ENCODE measurements at regions not wholly inside any gene's neighbourhood (a gene's known extent, or its start where the extent isn't known, plus 50 kb on each side); places are given as distances from the start of the nearest gene placed in this dataset.

- no peaks in the 10 kb centered on the region for H3K27me3 ChIP-seq (ENCODE audit: low read depth)
- DNase-seq (ENCODE audit: low spot score in 2 of 2): no peak
- no peaks in the 10 kb centered on the region for H3K4me1 ChIP-seq
- H3K36me3 ChIP-seq (replicated peaks): no peaks in the 10 kb centered on the region
- in situ Hi-C loops (cut with MboI; ENCODE audit: low sequenced_read_pairs): no loop called here
- H3K9me3 ChIP-seq: no peaks in the 10 kb centered on the region
- H3K4me3 ChIP-seq: no peak overlapping the region
Measured at GRCh38 chr13:107348925-107349324, 781.0 kb upstream of the ARGLU1 start.

GRCh38 chr13:107348471-107348870, 780.5 kb upstream of the ARGLU1 start:
- in situ Hi-C loops (cut with MboI; ENCODE audit: low sequenced_read_pairs): no loop called here
- no peak overlapping the region for H3K4me3 ChIP-seq
- DNase-seq (ENCODE audit: low spot score in 2 of 2): no peak
- H3K36me3 ChIP-seq (replicated peaks): no peaks in the 10 kb centered on the region
- no peaks in the 10 kb centered on the region for H3K27me3 ChIP-seq (ENCODE audit: low read depth)
- no peaks in the 10 kb centered on the region for H3K9me3 ChIP-seq
- H3K4me1 ChIP-seq: no peaks in the 10 kb centered on the region

GRCh38 chr13:107347641-107348369, 779.9 kb upstream of the ARGLU1 start:
- Histone ChIP-seq H3K36me3 (replicated peaks) (no peaks in the 10 kb centered on the region), H3K4me3 (no peak overlapping the region), H3K27me3 (ENCODE audit: low read depth) (no peaks in the 10 kb centered on the region), H3K4me1 (no peaks in the 10 kb centered on the region), H3K9me3 (no peaks in the 10 kb centered on the region)
- DNase-seq (ENCODE audit: low spot score in 2 of 2): no peak
- in situ Hi-C loops (cut with MboI; ENCODE audit: low sequenced_read_pairs): no loop called here

- H3K4me1 ChIP-seq: no peaks in the 10 kb centered on the region
- DNase-seq (ENCODE audit: low spot score in 2 of 2): no peak
- in situ Hi-C loops (cut with MboI; ENCODE audit: low sequenced_read_pairs): no loop called here
Measured at GRCh38 chr13:107342747-107343146, 774.8 kb upstream of the ARGLU1 start.

GRCh38 chr13:107339209-107339608, 771.3 kb upstream of the ARGLU1 start:
- no peak for DNase-seq (ENCODE audit: low spot score in 2 of 2)
- Histone ChIP-seq H3K36me3 (replicated peaks) (no peaks in the 10 kb centered on the region), H3K4me3 (no peak overlapping the region), H3K4me1 (no peaks in the 10 kb centered on the region), H3K9me3 (no peaks in the 10 kb centered on the region), H3K27me3 (ENCODE audit: low read depth) (no peaks in the 10 kb centered on the region)
- in situ Hi-C loops (cut with MboI; ENCODE audit: low sequenced_read_pairs): no loop called here

More at GRCh38 chr13:107342747-107343146, 774.8 kb upstream of the ARGLU1 start:
- H3K9me3 ChIP-seq: no peaks in the 10 kb centered on the region
- H3K27me3 ChIP-seq (ENCODE audit: low read depth): no peaks in the 10 kb centered on the region
- no peaks in the 10 kb centered on the region for H3K36me3 ChIP-seq (replicated peaks)
- no peak overlapping the region for H3K4me3 ChIP-seq

GRCh38 chr13:107332188-107332587, 764.3 kb upstream of the ARGLU1 start:
- Histone ChIP-seq H3K27me3 (ENCODE audit: low read depth) (no peaks in the 10 kb centered on the region), H3K36me3 (replicated peaks) (no peaks in the 10 kb centered on the region), H3K4me1 (no peaks in the 10 kb centered on the region), H3K4me3 (no peak overlapping the region), H3K9me3 (no peaks in the 10 kb centered on the region)
- DNase-seq (ENCODE audit: low spot score in 2 of 2): no peak
- in situ Hi-C loops (cut with MboI; ENCODE audit: low sequenced_read_pairs): no loop called here

GRCh38 chr13:107331359-107331758, 763.4 kb upstream of the ARGLU1 start:
- Histone ChIP-seq H3K4me1 (no peaks in the 10 kb centered on the region), H3K36me3 (replicated peaks) (no peaks in the 10 kb centered on the region), H3K4me3 (no peak overlapping the region), H3K9me3 (no peaks in the 10 kb centered on the region), H3K27me3 (ENCODE audit: low read depth) (no peaks in the 10 kb centered on the region)
- in situ Hi-C loops (cut with MboI; ENCODE audit: low sequenced_read_pairs): no loop called here
- DNase-seq (ENCODE audit: low spot score in 2 of 2): no peak

GRCh38 chr13:107330484-107330883, 762.5 kb upstream of the ARGLU1 start:
- in situ Hi-C loops (cut with MboI; ENCODE audit: low sequenced_read_pairs): no loop called here
- no peaks in the 10 kb centered on the region for H3K4me1 ChIP-seq
- no peaks in the 10 kb centered on the region for H3K36me3 ChIP-seq (replicated peaks)
- no peaks in the 10 kb centered on the region for H3K9me3 ChIP-seq
- no peak for DNase-seq (ENCODE audit: low spot score in 2 of 2)
- H3K4me3 ChIP-seq: no peak overlapping the region
- no peaks in the 10 kb centered on the region for H3K27me3 ChIP-seq (ENCODE audit: low read depth)

GRCh38 chr13:107329991-107330390, 762.1 kb upstream of the ARGLU1 start:
- Histone ChIP-seq H3K27me3 (ENCODE audit: low read depth) (no peaks in the 10 kb centered on the region), H3K4me1 (no peaks in the 10 kb centered on the region), H3K36me3 (replicated peaks) (no peaks in the 10 kb centered on the region), H3K9me3 (no peaks in the 10 kb centered on the region), H3K4me3 (no peak overlapping the region)
- DNase-seq (ENCODE audit: low spot score in 2 of 2): no peak
- in situ Hi-C loops (cut with MboI; ENCODE audit: low sequenced_read_pairs): no loop called here

- Histone ChIP-seq H3K4me1 (no peaks in the 10 kb centered on the region), H3K4me3 (no peak overlapping the region), H3K36me3 (replicated peaks) (no peaks in the 10 kb centered on the region), H3K9me3 (no peaks in the 10 kb centered on the region), H3K27me3 (ENCODE audit: low read depth) (no peaks in the 10 kb centered on the region)
- in situ Hi-C loops (cut with MboI; ENCODE audit: low sequenced_read_pairs): no loop called here
- no peak for DNase-seq (ENCODE audit: low spot score in 2 of 2)
Measured at GRCh38 chr13:107324416-107325204, 756.7 kb upstream of the ARGLU1 start.

GRCh38 chr13:107322228-107322627, 754.3 kb upstream of the ARGLU1 start:
- DNase-seq (ENCODE audit: low spot score in 2 of 2): no peak
- Histone ChIP-seq H3K4me1 (no peaks in the 10 kb centered on the region), H3K36me3 (replicated peaks) (no peaks in the 10 kb centered on the region), H3K27me3 (ENCODE audit: low read depth) (no peaks in the 10 kb centered on the region), H3K4me3 (no peak overlapping the region), H3K9me3 (no peaks in the 10 kb centered on the region)
- in situ Hi-C loops (cut with MboI; ENCODE audit: low sequenced_read_pairs): no loop called here

GRCh38 chr13:107305178-107305577, 737.2 kb upstream of the ARGLU1 start:
- no peaks in the 10 kb centered on the region for H3K27me3 ChIP-seq (ENCODE audit: low read depth)
- H3K4me1 ChIP-seq: no peaks in the 10 kb centered on the region
- in situ Hi-C loops (cut with MboI; ENCODE audit: low sequenced_read_pairs): no loop called here
- DNase-seq (ENCODE audit: low spot score in 2 of 2): no peak
- no peaks in the 10 kb centered on the region for H3K9me3 ChIP-seq
- H3K36me3 ChIP-seq (replicated peaks): no peaks in the 10 kb centered on the region
- no peak overlapping the region for H3K4me3 ChIP-seq

GRCh38 chr13:107301724-107302374, 733.9 kb upstream of the ARGLU1 start:
- Histone ChIP-seq H3K27me3 (ENCODE audit: low read depth) (no peaks in the 10 kb centered on the region), H3K36me3 (replicated peaks) (no peaks in the 10 kb centered on the region), H3K9me3 (no peaks in the 10 kb centered on the region), H3K4me1 (no peaks in the 10 kb centered on the region), H3K4me3 (no peak overlapping the region)
- DNase-seq (ENCODE audit: low spot score in 2 of 2): no peak
- in situ Hi-C loops (cut with MboI; ENCODE audit: low sequenced_read_pairs): no loop called here

- Histone ChIP-seq H3K4me3 (no peak overlapping the region), H3K27me3 (ENCODE audit: low read depth) (no peaks in the 10 kb centered on the region), H3K4me1 (no peaks in the 10 kb centered on the region), H3K9me3 (no peaks in the 10 kb centered on the region), H3K36me3 (replicated peaks) (no peaks in the 10 kb centered on the region)
- DNase-seq (ENCODE audit: low spot score in 2 of 2): no peak
- in situ Hi-C loops (cut with MboI; ENCODE audit: low sequenced_read_pairs): no loop called here
Measured at GRCh38 chr13:107299717-107300116, 731.8 kb upstream of the ARGLU1 start.

Measured in HAP-1 (cell line).